Cardiac septum (tissue), 1 donor: ENCODE measurements at regions not wholly inside any gene's neighbourhood (a gene's known extent, or its start where the extent isn't known, plus 50 kb on each side); places are given as distances from the start of the nearest gene placed in this dataset.
"Not testable (repeated sequence)": the region's sequence is repeated elsewhere in the genome, so short reads cannot be mapped to it uniquely, and the experiment has no call there.

Source experiments
- DNase-seq: peaks from one replicate; pipeline ENCODE4 v3.0.0-alpha.2; 2020; ENCODE audit warnings: low spot score
- intact Hi-C: fragments of 100-400 bp; cut with DNase I; formaldehyde crosslinking; loops from one replicate; pipeline ENCODE4 v1.14.0; 2022
- donor health status: DM: no; HTN: no; CAD: no.

DNA sequence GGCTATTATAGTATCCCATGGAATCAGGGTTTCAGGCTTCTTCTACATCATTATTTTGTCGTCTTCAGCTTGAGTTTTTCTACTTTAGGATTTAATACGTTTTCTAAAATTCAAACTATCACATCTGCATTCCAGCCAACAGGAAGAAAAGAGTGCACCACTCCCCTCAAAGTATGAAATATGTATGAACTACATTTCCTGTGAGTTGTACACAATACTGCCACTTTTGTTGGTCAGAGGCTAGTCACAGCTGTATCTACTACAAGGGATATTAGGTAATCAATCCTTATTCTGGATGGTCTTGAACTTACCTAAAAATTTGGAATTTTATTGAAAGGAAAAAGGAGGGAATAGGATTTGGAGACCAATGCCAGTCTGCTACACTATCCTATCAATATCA, 235.6 kb upstream of the TBX18 start:
- DNase-seq: no peak
- intact Hi-C loops: no loop called here

DNA sequence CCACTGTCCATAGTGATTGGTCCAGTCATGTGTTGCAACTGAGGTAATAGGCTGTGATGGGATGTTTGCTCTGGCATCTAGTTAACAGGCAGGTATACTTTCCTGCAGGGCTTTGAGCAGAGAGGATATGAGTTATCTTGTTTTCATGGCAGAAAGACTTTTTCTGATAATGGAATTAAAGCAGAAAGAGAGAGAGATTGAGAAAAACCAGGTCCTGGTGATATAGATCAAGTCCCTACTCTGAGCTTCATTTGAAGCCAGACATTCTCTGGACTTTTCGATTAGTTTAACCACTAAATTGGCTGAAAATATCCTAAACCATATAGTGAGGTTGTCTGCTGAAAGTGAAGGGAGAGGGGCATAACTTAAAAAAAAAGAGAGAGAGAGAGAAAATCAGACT, 233.8 kb upstream of the TBX18 start:
- no peak for DNase-seq
- intact Hi-C loops: no loop called here

DNA sequence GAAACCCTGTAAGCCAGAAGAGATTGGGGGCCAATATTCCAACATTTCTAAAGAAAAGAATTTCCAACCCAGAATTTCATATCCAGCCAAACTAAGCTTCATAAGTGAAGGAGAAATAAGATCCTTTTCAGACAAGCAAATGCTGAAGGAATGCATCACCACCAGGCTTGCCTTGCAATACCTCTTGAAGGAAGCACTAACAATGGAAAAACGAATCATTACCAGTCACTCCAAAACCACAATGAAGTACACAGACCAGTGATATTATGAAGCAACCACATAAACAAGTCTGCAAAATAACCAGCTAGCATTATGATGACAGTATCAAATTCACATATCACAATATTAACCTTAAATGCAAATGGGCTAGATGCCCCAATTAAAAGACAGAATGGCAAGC, 224.4 kb upstream of the TBX18 start:
- intact Hi-C loops, DNase-seq: not testable (repeated sequence)

DNA sequence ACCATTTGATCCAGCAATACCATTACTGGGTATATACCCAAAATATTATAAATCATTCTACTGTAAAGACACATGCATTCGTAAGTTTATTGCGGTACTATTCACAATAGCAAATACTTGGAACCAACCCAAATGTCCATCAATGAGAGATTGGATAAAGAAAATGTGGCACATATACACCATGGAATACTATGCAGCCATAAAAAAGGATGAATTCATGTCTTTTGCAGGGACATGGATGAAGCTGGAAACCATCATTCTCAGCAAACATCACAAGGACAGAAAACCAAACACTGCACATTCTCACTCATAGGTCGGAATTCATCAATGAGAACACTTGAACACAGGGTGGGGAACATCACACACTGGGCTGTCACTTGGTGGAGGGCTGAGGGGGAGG, 221.1 kb upstream of the TBX18 start:
- not testable (repeated sequence) for DNase-seq

DNA sequence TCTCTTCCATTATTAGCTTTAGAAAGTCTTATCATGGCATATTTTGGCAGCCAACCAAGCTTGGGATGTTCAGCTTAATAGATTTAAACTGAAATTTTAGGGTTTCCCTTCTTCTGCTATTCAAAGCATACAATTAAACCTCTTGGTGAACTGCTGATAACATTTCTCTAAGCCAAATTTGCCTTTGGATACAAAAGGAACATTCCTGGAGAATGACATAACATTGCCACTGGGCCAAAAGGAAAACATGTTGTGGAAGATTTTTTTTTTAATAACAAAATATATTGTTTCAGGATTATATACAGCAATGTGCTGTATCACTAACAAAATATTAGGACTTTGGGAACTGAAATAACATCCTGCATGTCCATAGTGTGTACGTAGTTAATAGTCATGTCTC, 215.1 kb upstream of the TBX18 start:
- intact Hi-C loops: no loop called here
- DNase-seq: no peak

More for the DNA sequence above, 221.1 kb upstream of the TBX18 start:
- intact Hi-C loops: not testable (repeated sequence)

DNA sequence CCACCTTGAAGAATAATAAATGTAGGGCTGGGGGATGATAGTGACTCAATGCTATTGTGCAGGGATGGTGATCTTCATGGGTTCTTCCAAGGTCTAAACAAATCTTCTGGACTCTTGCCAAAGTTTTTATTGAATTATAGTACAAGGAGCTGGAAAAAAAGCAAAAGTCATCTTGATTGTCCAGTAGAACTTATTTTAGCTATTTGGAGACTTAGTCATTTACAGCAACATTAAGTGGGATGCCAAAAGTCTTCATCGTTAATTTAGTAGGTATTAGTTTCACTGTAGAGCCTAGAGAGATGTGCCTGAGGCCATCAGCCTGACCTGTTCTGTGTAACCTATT, 212.9 kb upstream of the TBX18 start:
- intact Hi-C loops: no loop called here
- DNase-seq: no peak

DNA sequence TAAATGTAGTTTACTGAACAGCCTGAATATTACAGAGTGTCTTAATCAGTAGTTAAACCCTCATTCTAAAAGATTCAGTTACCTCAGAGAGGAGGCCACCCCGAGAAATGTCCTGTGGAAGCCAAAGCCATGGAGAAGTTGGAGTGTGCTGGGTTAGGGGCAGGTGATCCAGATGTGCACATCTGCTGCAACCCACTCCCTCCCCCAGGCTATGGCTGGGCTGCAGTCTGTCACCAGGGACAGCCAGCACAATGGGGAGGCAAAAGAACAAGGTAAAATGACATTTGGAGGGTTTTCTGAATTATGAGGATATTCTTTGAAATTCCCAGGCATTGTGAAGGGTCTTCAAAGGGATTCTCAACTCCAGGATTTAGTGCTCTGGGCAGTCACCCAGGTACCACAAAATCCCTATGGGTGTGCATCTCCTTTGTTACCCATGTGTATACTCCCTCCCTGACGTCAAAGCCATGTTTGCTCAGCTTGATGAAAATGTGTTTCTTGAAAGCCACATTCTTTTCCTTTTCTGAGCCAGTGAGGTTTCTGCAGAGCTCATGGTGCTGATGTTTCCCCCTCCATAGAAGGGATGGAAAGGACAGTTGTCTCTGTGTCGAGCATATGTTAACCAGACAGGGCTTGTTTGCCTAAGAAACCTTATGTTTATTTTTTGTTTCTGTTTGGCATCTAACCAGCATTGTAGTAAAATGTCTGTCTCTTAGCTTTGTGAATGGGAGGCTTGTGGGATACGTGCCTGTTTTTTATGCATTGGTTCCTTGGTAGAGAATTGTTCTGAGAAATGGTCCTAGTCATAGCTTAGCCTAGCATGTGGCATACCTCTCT, 212.3 kb upstream of the TBX18 start:
- DNase-seq: no peak
- intact Hi-C loops: no loop called here

DNA sequence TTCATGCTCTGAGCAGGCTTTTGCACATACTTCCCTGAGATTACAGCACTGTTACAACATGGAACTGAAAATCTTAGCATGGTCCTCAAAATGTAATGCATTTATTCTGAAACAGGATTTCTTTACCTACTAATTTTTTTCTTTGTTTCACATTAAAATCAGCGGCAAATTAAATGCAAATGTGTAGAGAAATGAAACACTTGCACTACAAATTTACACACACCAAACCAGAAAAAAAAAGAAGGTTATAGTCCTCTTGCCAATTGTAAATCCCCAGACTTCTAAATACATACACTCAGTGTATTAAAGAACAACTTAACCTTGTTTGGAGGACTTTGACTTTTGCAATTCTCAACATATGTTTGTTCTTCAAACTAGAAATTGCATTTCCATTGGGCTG, 210.9 kb upstream of the TBX18 start:
- intact Hi-C loops: no loop called here
- no peak for DNase-seq

DNA sequence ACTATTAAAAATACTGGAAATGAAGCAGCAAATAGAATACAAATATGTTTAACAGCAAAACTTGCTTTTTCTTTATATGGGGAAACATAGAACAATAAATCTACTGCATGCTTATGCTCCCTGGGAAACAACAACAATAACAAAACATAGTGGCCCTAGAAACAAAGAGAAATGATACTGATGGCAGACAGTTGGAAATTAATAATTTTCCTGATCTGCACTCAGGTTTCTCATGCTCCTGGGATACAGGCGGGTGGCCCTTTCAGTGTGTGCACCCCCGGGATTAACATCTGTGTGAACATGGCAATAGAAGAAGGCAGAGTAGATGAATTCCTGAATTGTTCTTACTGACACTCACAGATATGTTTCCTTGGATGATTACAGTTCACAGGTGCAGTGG, 209.2 kb upstream of the TBX18 start:
- intact Hi-C loops: no loop called here
- DNase-seq: no peak

DNA sequence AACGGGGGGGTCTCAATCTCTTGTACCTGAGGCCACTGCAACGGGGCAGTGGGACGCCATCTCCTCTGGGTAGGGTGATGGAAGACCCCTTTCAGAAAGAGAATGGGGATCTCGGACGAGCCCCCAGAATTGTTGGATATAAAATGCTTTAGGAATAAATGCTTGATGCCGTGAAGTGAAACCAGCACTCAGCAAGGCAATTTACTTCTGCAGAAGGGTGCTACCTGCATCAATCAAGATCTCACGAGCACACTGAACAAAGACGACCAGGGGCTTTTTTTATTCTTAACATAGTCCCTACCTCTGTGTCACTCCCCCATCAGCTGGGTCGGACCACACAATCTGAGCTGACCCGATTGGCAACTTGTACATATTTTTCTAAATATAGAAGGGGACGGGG, 203.6 kb upstream of the TBX18 start:
- no peak for DNase-seq
- intact Hi-C loops: no loop called here

DNA sequence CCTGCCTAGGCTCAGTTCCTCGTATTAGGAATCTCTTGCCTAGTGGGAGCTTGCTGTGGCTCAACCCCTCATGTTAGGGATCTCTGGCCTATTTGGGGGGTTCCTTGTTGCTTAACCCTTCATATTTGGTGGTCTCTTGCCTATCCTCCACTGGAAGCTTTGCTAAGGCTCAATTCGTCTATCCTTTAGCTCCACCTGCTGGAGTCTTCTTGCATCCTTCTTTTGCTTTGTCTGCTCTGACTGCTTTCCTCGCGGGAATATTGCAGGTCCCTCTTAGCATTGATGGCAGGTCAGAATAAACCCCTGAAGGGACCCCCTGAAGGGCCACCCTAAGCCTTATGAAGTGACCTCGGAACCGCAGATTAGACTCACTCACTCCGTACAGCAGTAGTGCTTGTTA, 203.0 kb upstream of the TBX18 start:
- intact Hi-C loops: no loop called here
- DNase-seq: no peak

DNA sequence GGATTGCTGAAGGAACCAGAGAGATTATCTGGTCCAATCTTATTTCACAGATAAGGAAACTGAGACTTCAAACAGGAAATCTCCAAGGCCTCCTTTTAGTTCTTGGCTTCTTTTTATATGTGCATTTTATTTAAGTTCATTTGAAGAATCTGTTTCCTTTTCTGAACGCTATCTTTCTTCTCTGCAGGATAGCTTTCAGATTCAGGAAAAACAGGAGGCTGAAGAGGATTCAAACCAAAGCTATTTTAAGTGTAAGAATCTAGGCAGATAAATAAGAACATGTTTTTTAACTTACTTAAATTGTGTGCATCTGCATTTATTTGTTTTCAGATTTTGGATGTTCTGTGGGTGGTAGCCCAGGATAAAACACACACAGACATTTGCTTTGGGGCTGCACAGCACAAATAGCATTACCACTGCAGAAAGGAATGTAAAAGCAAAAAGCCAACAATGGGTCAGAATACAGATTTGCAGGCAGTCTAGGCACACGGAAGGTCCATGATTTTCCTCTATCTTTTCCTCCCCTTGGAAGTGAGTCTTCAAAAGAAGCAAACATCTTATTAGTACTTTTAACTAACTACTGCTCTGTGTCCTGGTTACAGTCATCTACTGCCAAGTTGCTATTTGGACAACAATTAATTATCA, 188.8 kb upstream of the TBX18 start:
- DNase-seq: no peak
- intact Hi-C loops: no loop called here

DNA sequence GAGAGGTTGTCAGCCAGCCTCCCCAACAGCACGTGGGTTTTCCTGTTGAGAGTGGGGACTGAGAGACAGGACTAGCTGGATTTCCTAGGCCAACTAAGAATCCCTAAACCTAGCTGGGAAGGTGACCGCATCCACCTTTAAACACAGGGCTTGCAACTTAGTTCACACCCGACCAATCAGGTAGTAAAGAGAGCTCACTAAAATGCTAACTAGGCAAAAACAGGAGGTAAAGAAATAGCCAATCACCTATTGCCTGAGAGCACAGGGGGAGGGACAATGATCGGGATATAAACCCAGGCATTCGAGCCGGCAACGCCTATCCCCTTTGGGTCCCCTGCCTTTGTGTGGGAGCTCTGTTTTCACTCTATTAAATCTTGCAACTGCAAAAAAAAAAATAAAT, 180.5 kb upstream of the TBX18 start:
- intact Hi-C loops, DNase-seq: not testable (repeated sequence)

DNA sequence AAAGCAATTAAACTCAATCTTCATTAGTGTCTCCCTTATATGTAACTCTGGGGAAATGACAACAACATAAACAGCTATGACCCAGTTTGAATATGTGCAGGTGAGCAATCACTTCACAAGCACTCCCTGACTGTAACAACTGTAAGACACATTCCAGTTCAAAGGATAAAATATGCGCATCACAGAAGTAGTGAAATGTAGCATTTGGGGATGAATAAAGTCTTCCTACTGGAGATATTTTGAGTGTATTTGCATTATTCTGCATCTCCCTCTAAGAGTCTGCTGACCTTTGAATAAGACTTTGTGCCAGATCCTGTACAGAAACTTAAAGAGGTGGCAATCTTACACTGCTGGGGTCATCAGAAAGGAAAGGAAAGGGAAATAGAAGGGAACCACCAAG, 179.5 kb upstream of the TBX18 start:
- DNase-seq: no peak
- intact Hi-C loops: no loop called here

DNA sequence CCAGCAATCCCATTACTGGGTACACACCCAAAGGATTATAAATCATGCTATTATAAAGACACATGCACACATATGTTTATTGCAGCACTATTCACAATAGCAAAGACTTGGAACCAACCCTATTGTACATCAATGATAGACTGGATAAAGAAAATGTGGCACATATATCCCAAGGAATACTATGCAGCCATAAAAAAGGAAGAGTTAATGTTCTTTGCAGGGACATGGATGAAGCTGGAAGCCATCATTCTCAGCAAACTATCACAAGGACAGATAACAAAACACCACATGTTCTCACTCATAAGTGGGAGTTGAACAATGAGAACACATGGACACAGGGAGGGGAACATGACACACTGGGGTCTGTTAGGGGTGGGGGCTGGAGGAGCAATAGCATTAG, 177.2 kb upstream of the TBX18 start:
- intact Hi-C loops, DNase-seq: not testable (repeated sequence)

DNA sequence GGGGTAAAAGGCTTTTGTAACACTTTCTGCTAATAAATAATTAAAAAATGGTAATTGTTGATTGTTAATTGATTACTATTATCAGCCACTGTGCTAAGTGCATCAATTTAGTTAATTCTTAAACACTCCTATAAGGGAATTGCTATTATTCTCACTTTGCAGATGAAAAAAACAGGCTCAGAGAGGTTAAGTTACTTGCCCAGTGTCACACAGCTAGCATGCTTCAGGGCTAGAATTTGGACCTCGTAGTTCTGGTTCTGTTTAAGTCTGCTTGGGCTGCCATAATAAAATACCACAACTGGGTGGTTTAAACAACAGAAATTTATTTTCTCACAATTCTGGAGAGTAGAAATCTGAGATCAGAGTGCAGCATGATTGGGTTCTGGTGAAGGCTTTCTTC, 164.8 kb upstream of the TBX18 start:
- no peak for DNase-seq
- intact Hi-C loops: no loop called here

DNA sequence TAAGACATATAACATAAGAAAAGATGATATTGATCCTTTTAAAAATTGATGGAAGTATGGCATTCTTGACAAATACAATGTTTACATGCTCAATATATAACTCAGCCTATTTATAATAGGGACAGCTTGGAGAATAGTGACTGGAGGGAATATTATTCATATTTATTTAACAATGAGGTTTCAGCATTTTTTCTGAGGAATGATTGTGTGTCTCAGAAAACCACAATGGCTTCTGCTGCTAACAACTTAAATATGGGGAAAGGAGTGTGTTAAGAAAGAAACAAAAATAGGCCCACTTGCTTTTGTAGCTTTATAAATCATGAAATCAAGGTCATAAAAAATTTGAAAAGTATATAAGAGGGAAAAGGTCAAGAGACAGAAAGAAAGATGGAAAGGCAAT, 163.2 kb upstream of the TBX18 start:
- intact Hi-C loops: no loop called here
- DNase-seq: no peak

DNA sequence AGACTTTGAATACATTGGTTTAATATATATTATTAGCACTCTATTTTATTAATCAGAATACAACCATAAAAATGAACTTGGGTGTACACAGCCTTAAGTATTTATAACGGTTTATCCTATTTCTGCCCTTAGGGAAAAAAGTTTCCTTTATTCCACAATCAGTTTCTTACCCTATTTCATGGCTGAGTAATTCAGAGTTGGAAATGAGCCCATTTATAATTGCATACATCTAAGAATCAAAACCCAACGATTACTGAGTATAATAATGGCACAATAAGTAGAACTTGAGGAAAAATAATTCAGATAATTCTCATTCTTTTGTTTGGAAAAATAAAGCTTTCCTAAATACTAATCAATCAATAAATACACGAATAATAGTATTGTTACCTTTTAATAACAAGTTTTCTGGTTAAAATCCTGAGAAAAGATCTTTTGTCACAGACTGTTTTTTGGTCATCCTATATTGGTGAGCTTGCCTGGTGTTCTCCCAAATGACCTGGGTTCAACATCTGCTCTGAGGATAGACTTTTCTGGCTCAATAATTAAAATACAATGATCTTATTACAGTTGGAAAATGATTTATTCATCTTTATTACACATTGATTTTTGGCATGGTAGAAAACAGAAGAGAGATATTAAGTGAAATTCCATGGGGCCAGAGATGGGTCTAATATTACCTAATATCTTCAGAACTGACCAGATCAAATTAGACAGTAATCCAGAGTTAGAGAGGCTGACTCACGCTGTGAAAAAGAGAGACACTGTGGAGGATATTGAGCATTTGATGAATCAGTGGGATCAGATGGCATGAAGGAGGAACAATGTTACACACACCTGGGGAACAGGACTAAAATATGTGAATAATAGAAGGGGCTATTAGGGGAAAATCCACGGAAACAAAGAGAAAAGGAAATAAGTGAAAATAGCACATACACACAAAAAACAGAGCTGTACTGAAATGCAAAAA, 162.1 kb upstream of the TBX18 start:
- DNase-seq: no peak
- intact Hi-C loops: no loop called here

DNA sequence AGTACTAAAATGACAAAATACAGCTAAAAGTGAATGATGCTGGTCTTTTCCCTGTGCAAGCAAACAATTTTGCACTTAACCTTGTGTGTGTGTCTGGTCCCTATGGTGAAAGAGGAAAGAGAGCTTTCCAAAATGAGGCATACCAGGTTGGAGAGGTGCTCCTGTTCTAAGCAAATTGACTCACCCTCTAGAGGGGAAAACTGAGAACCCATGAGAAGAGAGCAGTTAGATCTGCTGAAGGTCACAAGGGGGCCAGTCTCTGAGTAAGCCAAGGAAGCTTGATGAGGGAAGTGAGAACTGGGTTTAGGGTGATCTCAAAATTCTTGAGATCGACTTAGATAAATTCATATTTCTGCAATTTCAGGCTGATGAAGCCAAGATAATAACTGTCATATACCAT, 157.5 kb upstream of the TBX18 start:
- DNase-seq: no peak
- intact Hi-C loops: no loop called here

DNA sequence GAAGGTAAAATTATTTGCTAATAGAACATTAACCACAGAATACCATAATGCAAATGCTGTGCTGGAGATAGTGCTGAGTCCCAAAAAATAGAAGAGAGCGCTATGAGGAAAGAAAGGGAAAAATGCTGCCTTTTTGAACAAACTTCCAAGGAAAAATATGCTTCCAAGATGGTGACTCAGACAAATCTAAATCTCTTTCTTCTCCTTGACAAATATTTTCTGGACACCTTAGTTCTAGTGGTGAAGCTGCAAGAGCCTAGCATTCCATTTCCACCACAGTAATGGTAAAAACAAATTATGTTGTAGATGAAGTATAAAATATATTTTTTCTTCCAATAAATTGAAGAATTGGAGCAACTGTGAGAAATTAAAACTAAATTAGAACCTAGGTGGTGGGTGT, 155.6 kb upstream of the TBX18 start:
- intact Hi-C loops: no loop called here
- no peak for DNase-seq
